ENCODE measurements at regions not wholly inside any gene's neighbourhood (a gene's known extent, or its start where the extent isn't known, plus 50 kb on each side); places are given as distances from the start of the nearest gene placed in this dataset.

GRCh38 chr10:4312051-4312835 lies 513.8 kb upstream of the AKR1E2 start:
- TF ChIP-seq CTCF (IDR thresholded peaks at IDR 0.05; ENCODE audit: low read depth, low read length) = no peak
- no peak overlapping the region for H3K4me3 ChIP-seq (ENCODE audit: low read depth, low read length)

- H3K4me3 ChIP-seq (ENCODE audit: low read depth, low read length) = no peak overlapping the region
- TF ChIP-seq CTCF (IDR thresholded peaks at IDR 0.05; ENCODE audit: low read depth, low read length) = no peak
These were observed 515.8 kb upstream of the AKR1E2 start for GRCh38 chr10:4310172-4310571.

- no peak overlapping the region for H3K4me3 ChIP-seq (ENCODE audit: low read depth, low read length)
- no peak for TF ChIP-seq CTCF (IDR thresholded peaks at IDR 0.05; ENCODE audit: low read depth, low read length)
These were observed 518.1 kb upstream of the AKR1E2 start for GRCh38 chr10:4307910-4308309.

- H3K4me3 ChIP-seq (ENCODE audit: low read depth, low read length) = no peak overlapping the region
- no peak for TF ChIP-seq CTCF (IDR thresholded peaks at IDR 0.05; ENCODE audit: low read depth, low read length)
These were observed 519.1 kb upstream of the AKR1E2 start for GRCh38 chr10:4306871-4307270.

GRCh38 chr10:4303045-4303444 lies 518.0 kb upstream of the KLF6 start:
- no peak for TF ChIP-seq CTCF (IDR thresholded peaks at IDR 0.05; ENCODE audit: low read depth, low read length)

GRCh38 chr10:4301291-4302045 lies 516.5 kb upstream of the KLF6 start:
- no peak overlapping the region for H3K4me3 ChIP-seq (ENCODE audit: low read depth, low read length)
- no peak for TF ChIP-seq CTCF (IDR thresholded peaks at IDR 0.05; ENCODE audit: low read depth, low read length)

More at GRCh38 chr10:4303045-4303444, 518.0 kb upstream of the KLF6 start:
- H3K4me3 ChIP-seq (ENCODE audit: low read depth, low read length) = no peak overlapping the region

- H3K4me3 ChIP-seq (ENCODE audit: low read depth, low read length) = no peak overlapping the region
- TF ChIP-seq CTCF (IDR thresholded peaks at IDR 0.05; ENCODE audit: low read depth, low read length) = no peak
These were observed 511.2 kb upstream of the KLF6 start for GRCh38 chr10:4296161-4296560.
